ENCODE measurements at regions not wholly inside any gene's neighbourhood (a gene's known extent, or its start where the extent isn't known, plus 50 kb on each side); places are given as distances from the start of the nearest gene placed in this dataset.

DNA sequence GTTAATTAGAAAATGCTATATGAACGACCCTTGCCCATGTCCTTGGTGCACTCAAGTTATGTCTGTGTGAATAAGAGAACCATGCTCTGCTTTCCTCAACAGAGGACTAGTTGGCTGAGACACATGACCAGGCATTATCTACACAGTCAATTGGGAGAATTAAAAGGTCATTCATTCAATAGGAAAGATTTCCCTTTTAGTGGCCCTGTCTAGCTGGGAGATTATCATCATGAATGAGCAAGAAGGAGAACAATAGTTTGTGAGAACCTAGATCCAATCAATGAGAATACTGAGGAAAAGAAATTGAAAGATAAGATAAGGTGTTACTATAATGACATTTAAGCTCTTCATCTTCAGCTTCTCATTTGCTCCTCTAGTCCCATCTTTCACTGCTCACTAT, 1033.4 kb upstream of the LCORL start:
- TF ChIP-seq POLR2AphosphoS5 (IDR thresholded peaks at IDR 0.05; ENCODE audit: low read depth, low read length) (no peak), FOXM1 (IDR thresholded peaks at IDR 0.05; ENCODE audit: low read depth) (no peak), RXRA (IDR thresholded peaks at IDR 0.05; ENCODE audit: borderline replicate concordance, low read depth) (no peak), SMC3 (IDR thresholded peaks at IDR 0.05; ENCODE audit: low read depth, low read length) (no peak), EZH2phosphoT487 (IDR thresholded peaks at IDR 0.05; ENCODE audit: borderline replicate concordance, low read depth) (no peak), TCF12 (IDR thresholded peaks at IDR 0.05) (no peak)
- TF ChIP-seq, protein P1, sequence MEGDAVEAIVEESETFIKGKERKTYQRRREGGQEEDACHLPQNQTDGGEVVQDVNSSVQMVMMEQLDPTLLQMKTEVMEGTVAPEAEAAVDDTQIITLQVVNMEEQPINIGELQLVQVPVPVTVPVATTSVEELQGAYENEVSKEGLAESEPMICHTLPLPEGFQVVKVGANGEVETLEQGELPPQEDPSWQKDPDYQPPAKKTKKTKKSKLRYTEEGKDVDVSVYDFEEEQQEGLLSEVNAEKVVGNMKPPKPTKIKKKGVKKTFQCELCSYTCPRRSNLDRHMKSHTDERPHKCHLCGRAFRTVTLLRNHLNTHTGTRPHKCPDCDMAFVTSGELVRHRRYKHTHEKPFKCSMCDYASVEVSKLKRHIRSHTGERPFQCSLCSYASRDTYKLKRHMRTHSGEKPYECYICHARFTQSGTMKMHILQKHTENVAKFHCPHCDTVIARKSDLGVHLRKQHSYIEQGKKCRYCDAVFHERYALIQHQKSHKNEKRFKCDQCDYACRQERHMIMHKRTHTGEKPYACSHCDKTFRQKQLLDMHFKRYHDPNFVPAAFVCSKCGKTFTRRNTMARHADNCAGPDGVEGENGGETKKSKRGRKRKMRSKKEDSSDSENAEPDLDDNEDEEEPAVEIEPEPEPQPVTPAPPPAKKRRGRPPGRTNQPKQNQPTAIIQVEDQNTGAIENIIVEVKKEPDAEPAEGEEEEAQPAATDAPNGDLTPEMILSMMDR (IDR thresholded peaks at IDR 0.05), result no peak
- TF ChIP-seq, protein P2, sequence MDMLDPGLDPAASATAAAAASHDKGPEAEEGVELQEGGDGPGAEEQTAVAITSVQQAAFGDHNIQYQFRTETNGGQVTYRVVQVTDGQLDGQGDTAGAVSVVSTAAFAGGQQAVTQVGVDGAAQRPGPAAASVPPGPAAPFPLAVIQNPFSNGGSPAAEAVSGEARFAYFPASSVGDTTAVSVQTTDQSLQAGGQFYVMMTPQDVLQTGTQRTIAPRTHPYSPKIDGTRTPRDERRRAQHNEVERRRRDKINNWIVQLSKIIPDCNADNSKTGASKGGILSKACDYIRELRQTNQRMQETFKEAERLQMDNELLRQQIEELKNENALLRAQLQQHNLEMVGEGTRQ (IDR thresholded peaks at IDR 0.05; ENCODE audit: borderline replicate concordance, low read depth, low read length), result no peak

Data from SK-N-SH (cell line).